ENCODE measurements at regions not wholly inside any gene's neighbourhood (a gene's known extent, or its start where the extent isn't known, plus 50 kb on each side); places are given as distances from the start of the nearest gene placed in this dataset.

GRCh38 chr10:61313460-61313859 lies 139.7 kb downstream of the TMEM26 start:
- H3K27ac ChIP-seq (ENCODE audit: low read depth, low read length), result no peak overlapping the region
- CTCF ChIA-PET, result no interaction called here

GRCh38 chr10:61304746-61305145 lies 148.4 kb downstream of the TMEM26 start:
- no peak for TF ChIP-seq CTCF (IDR thresholded peaks at IDR 0.05; ENCODE audit: low read depth, low read length)
- CTCF ChIA-PET, result no interaction called here
- H3K27ac ChIP-seq (ENCODE audit: low read depth, low read length), result no peak overlapping the region
- no peak for DNase-seq (ENCODE audit: low read depth, low spot score)
- no peak overlapping the region for H3K4me3 ChIP-seq (ENCODE audit: low read depth, low read length)
- POLR2A ChIA-PET, result no interaction called here
- H3K27me3 ChIP-seq (ENCODE audit: control insufficient read depth, insufficient read depth, low read length), result no peaks in the 10 kb centered on the region
- H3K9me3 ChIP-seq (ENCODE audit: control insufficient read depth, insufficient read depth, low read length), result no peaks in the 10 kb centered on the region

More at GRCh38 chr10:61313460-61313859, 139.7 kb downstream of the TMEM26 start:
- Histone ChIP-seq H3K27me3 (ENCODE audit: control insufficient read depth, insufficient read depth, low read length) (no peaks in the 10 kb centered on the region), H3K9me3 (ENCODE audit: control insufficient read depth, insufficient read depth, low read length) (no peaks in the 10 kb centered on the region), H3K4me3 (ENCODE audit: low read depth, low read length) (no peak overlapping the region)
- DNase-seq (ENCODE audit: low read depth, low spot score), result no peak
- POLR2A ChIA-PET, result no interaction called here
- TF ChIP-seq CTCF (IDR thresholded peaks at IDR 0.05; ENCODE audit: low read depth, low read length), result no peak

GRCh38 chr10:61302124-61302523 lies 151.1 kb downstream of the TMEM26 start:
- Histone ChIP-seq H3K4me3 (ENCODE audit: low read depth, low read length) (no peak overlapping the region), H3K9me3 (ENCODE audit: control insufficient read depth, insufficient read depth, low read length) (peaks cover 3% of the 10 kb centered on the region; the same call in 1 of the 2 replicates), H3K27ac (ENCODE audit: low read depth, low read length) (no peak overlapping the region), H3K27me3 (ENCODE audit: control insufficient read depth, insufficient read depth, low read length) (no peaks in the 10 kb centered on the region)
- DNase-seq (ENCODE audit: low read depth, low spot score), result no peak
- ChIA-PET CTCF (no interaction called here), POLR2A (no interaction called here)
- TF ChIP-seq CTCF (IDR thresholded peaks at IDR 0.05; ENCODE audit: low read depth, low read length), result no peak

GRCh38 chr10:61301575-61301974 lies 151.6 kb downstream of the TMEM26 start:
- H3K27ac ChIP-seq (ENCODE audit: low read depth, low read length), result no peak overlapping the region
- H3K9me3 ChIP-seq (ENCODE audit: control insufficient read depth, insufficient read depth, low read length), result peaks cover 3% of the 10 kb centered on the region; the same call in 1 of the 2 replicates
- TF ChIP-seq CTCF (IDR thresholded peaks at IDR 0.05; ENCODE audit: low read depth, low read length), result no peak
- no peaks in the 10 kb centered on the region for H3K27me3 ChIP-seq (ENCODE audit: control insufficient read depth, insufficient read depth, low read length)
- ChIA-PET CTCF (no interaction called here), POLR2A (no interaction called here)
- DNase-seq (ENCODE audit: low read depth, low spot score), result no peak
- H3K4me3 ChIP-seq (ENCODE audit: low read depth, low read length), result no peak overlapping the region

GRCh38 chr10:61299841-61300240 lies 153.3 kb downstream of the TMEM26 start:
- ChIA-PET POLR2A (no interaction called here), CTCF (interaction anchor here (0.6 kb wide), 1 partner anchor 1916 kb away, joined by 3 read pairs; no protein-coding TSS in a partner anchor)
- no peak for TF ChIP-seq CTCF (IDR thresholded peaks at IDR 0.05; ENCODE audit: low read depth, low read length)
- Histone ChIP-seq H3K4me3 (ENCODE audit: low read depth, low read length) (no peak overlapping the region), H3K9me3 (ENCODE audit: control insufficient read depth, insufficient read depth, low read length) (peaks cover 3% of the 10 kb centered on the region; the same call in 1 of the 2 replicates), H3K27me3 (ENCODE audit: control insufficient read depth, insufficient read depth, low read length) (no peaks in the 10 kb centered on the region), H3K27ac (ENCODE audit: low read depth, low read length) (no peak overlapping the region)
- no peak for DNase-seq (ENCODE audit: low read depth, low spot score)
